NCI-H1417 treated with DMSO at 0.1 percent for 48 hours (cell line): ENCODE measurements at regions not wholly inside any gene's neighbourhood (a gene's known extent, or its start where the extent isn't known, plus 50 kb on each side); places are given as distances from the start of the nearest gene placed in this dataset.
"Not testable (repeated sequence)": the region's sequence is repeated elsewhere in the genome, so short reads cannot be mapped to it uniquely, and the experiment has no call there.

ENCODE experiments used
- DNase-seq: peaks from one replicate; lab custom pipeline; 2025; lab: John Stamatoyannopoulos, UW

DNA sequence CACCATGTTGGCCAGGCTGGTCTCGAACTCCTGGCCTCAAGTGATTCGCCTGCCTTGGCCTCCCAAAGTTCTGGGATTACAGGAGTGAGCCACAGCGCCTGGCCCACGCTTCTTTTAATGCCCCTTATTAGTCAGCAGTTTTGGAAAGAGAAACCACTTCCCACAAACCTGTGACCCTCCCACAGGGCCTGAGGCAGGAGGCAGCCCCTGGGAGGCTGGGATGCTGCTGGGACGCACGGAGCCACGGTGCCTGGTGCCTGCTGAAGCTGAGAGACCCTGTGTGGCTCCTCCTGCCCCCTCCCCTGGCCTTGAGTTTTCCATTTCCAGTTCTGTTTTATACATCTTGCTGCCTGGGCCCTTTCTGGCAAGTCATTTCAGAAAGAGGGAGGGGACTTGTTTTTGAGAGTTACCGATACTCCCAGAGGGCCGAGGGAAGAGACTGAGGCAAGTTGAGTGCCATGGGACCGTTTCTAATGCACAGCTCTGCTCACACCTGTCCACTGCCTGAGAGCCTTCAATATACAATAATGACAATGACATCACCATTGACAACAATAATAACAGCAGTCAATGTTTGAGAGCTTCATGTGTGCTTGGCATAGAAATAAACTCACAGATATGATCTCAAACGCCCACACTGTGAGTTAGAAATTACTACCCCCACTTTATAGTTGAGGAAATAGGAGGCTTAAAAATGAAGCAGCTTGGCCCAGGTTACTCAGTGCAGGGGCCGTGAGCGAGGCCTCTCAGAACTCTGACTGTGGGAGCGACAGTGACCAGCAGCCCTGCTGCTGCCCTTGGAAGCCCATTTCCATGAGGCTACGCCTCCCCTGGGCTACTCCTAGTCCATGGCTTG lies 78.1 kb upstream of the YWHAQ start:
- DNase-seq, result no peak

DNA sequence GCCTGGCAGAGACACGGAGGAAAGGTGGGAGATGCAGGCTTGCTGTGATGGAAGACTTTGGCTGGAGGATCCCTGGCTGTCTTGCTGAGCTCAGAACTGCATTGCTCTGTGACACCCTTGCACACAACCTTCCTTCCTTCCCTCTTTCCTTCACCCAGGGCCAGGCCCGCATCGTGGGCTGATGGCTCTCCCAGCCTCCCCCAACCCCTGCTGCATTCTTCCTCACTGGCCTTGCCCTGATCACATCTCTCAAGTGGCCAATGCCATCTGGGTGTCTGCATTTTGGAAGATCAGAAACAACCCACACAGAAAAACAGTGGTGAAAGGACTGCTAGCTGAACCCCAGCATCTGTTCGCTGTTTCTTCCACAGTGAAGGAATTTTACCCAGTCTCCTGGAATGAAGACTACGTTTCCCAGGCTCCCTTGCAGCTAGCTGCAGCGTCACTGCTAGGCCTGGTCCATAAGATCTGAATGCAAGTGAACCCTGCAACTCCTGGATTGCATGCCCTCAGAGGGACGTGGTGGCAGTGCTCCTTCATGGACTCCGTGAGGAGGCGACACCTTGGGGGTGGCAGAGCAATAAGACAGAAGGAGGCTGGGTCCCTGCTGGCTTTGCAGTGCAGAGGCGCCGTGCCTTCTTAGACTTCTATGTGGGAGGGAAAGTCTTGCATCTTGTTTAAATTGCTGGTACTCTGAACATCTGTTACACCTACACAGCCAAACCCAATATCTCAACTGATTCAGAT lies 78.9 kb upstream of the YWHAQ start:
- DNase-seq, result no peak

DNA sequence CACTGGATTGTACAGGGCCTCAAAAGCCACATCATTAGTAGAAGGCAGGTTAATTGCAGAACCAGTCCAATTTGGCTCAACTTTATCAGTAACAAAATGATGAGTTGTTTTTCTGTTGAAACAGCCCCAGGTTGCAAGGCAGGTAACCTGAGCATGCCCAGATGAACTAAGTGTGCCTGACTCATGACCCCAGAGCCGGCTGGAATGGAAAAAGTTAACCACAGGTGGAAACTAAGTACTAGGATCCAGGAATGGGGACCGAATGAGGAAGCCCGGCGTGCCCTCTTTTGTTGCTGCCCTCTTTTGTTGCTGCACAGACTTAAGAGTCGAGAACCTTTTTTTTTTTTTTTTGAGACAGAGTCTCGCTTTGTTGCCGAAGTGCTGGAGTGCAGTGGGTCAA lies 79.5 kb upstream of the YWHAQ start:
- DNase-seq, result no peak

DNA sequence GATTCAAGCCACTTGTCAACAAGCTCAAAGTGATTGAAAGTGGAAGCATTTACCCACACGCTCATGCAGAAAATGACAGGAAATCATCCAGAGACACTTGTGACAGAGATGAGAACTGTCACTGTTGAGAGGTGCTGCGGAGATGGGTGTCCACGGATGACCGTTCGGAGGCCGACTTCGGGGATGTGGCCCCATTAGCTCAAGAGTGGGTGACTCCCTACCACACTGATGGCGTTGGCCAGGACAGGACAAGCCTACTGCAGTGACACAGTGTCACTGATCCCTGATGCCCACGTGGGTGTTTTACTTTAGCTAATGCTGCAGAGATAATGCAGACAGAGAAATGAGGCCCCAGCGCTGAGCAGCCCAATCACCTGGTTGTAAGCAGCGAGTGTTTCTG lies 81.5 kb upstream of the YWHAQ start:
- DNase-seq, result no peak

DNA sequence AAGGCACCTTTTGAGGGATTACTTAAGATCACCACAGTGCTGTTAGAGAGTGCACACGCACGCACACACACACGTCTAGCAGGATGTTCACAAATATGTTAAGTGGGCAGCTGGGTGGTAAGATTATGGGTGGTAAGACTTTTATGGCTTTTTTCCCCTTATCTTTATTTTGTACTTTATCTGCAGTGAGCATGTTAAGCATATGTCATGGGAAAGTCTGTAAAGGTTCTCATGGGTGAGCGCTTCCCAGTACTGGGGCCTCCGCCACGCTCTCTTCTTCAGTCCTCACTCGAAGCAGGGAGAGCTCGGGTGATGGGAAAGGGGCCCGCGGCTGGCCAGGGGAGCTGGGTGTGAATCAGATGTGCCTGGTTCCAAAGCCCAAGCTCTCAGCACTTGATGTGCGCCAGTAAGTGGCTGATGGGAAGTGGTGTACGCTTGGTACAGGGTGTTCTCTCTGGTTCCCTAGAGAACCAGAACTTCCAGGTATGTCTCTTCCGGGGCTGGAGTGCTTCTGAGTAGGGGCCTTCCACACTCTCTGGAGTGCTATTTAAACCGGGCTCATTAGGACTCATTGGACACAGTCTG lies 83.9 kb upstream of the YWHAQ start:
- DNase-seq, result no peak

DNA sequence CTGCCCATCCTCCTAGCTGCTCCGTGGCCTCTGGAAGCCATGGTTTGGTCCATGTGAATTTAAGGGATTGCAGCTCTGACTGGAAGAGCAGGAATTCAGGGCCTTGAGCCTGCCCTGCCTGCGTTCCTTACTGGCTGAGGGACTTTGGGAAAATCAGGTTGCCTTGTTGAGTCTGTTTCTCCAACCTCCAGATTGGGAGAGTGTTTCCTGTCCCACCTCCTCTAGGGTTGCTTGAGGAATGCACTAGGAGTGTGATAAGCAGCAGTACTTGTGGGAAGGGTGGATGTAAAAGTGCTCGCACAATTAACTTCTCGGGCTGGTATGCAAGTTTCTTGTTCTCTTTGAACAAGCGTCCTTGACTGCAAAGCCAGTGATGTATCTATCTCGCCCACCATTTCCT lies 84.4 kb upstream of the YWHAQ start:
- no peak for DNase-seq

DNA sequence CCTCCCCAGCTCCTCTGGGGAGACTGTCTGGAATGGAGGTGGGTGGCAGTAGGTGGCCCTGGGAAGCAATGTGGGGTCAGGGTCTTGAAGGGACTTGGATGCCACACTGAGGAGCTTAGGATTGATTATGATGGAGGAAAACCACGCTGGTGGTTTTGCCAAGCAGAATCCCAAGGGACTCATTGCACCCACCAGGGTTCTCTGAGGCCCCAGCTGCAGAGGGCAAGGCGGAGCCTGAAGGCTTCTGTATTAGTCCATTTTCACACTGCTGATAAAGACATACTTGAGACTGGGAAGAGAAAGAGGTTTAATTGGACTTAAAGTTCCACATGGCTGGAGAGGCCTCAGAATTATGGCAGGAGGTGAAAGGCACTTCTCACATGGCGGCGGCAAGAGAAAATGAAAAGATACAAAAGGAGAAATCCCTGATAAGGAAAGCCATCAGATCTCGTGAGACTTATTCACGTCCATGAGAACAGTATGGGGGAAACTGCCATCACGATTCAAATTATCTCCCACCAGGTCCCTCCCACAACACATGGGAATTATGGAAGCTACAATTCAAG lies 87.2 kb upstream of the YWHAQ start:
- no peak for DNase-seq

DNA sequence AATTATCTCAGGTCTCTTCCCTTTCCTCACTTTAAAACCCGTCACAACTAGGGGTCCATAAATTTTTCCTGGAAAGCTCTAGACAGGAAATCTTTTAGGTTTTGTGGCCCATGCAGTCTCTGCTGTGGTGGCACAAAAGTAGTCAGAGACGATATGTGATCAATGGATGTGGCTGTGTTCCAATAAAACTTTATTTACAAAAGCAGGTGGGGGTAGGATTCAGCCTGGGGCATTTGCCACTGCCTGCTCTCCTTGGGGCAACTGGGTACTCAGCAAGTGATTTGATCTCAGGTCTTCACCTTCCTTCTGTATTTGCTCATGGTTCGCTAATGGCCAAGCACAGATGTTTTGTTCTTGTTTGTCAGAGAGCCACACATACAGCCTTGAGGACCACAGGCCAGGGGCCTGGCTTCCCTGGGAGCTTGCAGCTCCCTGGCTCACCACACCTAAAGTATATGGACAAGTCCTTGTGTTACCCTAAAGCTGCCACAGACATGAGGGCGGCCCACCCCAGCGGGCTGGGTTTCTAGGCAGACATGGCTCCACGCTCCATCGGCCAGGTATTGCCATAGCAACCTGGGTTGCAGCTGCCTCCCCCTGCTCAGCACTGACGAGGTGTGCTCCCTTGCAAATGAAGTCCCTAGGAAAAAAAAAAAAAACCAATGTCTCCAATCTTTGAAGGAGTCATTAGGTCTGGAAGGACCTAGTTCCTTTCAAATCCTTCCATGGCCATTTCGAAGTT lies 89.7 kb upstream of the YWHAQ start:
- DNase-seq, result no peak

DNA sequence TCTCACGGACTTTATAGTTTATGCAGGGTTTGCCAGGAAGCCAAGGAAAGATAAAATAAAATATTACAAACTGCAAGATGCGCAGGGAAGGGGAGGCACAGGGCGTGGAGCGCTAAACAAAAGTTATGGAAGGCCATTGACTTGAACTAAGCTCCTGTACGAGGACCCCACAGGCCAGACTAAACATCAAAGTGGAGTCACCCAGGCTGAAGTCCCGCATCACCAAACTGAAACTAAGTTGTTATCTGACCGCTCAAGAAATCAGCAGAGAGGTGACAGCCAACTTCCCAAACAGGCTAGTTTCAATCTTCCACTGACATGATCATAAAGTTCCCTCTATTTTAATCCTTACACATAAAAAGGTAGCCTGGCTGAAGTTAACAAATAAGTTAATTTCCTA lies 90.5 kb upstream of the YWHAQ start:
- no peak for DNase-seq

DNA sequence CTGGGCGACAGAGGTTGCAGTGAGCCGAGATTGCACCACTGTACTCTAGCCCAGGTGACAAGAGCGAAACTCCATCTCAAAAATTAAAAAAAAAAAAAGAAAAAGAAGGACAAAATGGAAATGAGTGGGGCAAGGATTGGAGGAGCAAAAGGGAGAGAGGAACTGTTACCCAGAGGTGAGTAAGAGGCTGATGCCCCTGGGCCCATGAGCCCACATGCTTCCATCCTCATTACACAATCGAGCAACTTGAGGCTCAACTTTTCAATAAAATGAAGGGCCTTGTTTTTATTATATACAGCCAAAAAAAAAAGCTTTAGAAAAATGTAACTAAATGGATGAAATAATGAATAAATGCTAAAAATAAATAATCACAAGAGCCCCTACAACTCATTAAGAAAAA lies 91.7 kb upstream of the YWHAQ start:
- DNase-seq, result no peak

DNA sequence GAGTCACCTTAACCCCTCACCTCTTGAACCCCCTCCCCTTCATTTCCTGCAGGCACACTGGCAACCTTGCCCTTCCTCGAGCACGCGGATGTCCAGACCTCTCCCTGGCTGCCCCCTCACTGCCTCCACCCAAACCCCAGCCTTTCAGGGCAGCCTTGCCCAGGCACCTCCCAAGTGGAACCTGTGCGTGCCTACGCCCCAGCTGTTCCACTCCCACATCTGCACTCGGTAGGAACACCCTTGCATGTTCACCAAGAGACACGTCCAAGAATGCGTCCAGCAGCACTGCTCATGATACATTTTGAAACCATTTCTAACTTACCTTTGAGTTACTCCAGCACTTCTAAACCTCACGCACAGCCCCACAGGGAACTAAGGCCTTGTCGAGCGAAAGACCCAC lies 93.8 kb upstream of the YWHAQ start:
- DNase-seq, result no peak

DNA sequence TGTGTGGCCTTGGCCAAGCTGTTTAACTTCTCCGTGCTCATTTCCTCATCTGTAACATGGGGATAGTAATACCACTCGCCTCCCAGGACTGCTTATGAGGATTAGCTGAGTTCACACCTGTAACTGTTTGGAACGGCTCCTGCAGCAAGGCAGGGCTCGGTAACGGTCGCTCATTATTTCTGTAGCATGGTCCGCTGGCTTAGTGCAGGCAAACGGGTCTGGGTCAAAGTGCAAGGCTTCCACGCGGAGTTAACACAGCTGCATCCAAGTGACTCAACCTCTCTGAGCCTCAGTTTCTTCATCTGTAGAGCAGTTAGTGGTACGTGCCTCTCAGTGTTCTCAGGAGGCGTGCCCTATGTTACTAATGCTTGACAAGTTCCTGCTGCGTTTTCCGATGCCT lies 94.3 kb upstream of the YWHAQ start:
- DNase-seq, result no peak

DNA sequence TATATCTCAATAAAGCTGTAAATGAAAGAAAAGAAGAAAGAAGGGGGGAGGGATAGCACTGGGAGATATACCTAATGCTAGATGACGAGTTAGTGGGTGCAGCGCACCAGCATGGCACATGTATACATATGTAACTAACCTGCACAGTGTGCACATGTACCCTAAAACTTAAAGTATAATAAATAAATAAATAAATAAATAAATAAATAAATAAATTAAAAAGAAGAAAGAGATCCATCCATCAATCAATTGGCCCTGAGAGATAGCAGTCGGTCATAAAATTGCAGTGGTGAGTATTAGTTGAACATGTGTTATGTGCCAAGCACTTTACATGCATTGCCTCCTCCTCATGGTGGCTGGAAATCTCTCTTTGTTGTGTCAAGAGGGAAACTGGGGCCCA lies 95.2 kb upstream of the YWHAQ start:
- DNase-seq, result not testable (repeated sequence)

DNA sequence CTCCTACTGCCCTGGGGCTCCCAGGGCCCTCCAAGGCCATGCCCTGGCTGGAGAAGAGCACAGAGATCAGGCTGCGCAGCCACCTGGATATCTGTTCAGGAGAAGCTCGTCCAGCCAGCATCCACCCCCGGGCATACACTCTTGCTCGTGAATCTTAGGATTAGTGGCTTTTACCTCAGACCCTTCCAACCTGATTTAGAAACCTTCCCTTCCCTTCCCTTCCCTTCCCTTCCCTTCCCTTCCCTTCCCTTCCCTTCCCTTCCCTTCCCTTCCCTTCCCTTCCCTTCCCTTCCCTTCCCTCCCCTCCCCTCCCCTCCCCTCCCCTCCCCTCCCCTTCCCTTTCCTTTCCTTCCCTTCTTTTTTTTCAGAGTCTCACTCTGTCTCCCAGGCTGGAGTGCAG lies 99.7 kb upstream of the YWHAQ start:
- not testable (repeated sequence) for DNase-seq

DNA sequence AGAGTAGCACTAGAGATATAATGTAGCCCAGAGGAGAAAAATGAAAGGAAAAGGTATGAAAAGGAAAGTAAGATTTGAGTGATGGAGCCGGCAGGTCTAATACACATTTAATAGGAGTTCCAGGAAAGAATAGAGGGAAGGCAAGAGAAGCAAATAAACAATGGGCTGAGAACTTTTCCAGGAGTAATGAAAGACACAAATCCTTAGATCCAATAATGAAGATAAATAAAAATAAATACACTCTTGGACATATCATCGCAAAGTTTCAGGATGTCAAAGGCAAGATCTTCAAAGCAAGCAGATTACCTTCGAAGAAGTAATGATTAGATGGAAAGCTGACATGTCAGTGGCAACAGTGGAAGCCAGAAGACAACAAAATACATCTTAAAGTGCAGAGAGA lies 102.0 kb upstream of the YWHAQ start:
- no peak for DNase-seq

DNA sequence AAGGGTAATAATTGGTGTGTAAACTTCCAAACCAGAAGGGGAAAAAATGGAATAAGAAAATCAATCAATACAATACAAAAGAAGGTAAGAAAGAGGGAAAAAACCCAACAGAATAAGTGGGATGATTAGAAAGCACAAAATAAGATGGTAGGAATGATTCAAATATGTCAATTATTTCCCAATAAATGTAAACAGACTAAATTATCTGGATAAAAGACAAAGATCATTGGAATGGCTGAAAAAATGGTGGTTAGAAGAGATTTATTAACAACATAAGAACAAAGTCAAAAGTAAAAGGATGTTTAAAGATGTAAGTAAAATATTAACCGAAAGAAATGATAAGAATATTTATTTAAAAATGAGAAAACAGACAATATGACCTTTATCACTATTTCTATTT lies 103.5 kb upstream of the YWHAQ start:
- no peak for DNase-seq

DNA sequence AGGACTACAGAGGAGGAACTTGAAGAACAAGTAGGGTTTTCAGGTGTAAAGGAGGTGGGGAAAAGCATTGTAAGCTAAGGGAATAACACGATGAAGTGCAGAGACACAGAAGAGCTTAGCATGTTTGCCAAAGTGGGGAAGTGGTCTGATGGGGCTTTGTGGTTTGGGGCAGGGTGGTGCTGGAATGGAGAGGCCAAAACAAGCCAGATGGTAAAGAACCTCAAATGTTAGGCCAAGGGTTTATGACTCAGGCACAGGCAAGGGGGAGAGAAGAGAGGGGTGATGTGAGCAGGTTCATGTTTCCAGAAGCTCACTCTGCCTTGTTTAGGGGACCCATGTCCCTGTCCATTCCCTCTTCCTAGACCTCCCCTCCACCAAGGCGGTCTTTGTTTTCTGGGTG lies 104.5 kb upstream of the YWHAQ start:
- DNase-seq, result no peak

DNA sequence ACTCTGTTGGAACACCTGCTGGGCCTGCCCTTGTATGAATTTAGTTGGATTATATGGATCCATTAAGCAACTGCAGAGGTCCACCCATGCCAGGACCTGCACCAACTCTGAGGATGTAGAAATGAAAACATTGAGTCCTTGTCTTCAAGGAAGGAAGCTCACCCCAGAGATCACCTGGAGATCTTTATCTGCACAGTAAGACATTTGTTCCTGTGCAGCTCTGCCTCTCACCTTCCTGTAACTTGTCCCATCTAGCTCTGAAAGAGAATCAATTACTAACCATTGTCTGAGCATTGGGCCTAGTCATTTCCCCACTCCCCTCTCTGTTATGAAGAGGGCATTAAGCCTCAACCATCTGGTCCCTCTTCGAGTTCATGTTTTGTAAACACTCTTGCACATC lies 105.2 kb upstream of the YWHAQ start:
- no peak for DNase-seq

DNA sequence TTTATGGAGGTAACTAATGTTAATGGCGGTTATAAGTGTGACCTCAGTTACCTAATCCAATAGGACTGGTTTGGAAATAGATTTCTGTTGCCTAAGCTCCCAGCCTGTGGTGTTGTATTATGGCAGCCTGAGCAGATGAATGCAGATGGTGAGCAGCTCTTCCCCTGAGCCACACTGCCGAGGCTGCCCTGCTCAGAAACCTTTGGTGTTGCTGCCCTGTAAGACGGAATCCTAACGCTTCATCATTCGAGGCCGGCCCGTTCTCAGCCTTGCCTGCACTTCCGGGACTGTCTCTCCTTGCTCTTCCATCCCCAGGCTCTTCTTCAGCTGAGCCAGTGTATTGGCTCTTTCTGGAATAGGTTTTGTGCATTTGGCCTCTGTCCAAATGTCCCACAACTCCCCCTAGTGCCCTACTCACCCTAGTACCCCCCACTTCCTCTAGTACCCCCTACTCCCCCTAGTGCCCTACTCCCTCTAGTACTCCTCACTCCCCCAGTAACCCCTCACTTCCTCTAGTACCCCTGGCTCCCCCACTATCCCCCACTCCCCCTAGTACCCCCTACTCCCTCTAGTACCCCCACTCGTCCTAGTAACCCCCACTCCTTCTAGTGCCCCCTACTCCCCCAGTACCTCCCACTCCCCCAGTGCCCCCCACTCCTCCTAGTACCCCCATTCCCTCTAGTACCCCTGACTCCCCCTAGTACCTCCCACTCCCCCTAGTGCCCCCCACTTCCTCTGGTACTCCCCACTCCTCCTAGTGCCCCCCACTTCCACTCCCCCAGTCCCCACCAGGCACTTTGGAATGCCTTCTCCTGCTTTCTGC lies 106.0 kb upstream of the TAF1B start:
- no peak for DNase-seq

DNA sequence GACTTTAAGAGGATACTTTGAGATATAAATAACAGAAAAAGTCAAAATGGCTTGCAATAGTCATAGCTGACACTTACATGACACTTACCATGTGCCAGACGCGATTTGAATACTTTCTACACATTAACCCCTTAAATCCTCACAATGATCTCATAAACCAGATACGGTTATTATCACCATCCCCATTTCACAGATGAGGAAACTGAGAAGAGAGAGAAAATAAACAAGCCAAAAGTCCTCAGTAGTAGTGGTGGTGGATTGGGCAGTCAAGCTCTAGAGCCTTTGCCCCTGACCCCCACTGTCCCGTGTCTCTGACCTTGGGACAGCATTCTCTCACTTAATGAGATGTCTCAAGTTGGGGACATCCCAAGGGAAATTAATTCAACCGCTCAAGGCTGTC lies 105.2 kb upstream of the TAF1B start:
- DNase-seq, result no peak
